Tibial nerve (tissue), 3 donors: ENCODE measurements at regions not wholly inside any gene's neighbourhood (a gene's known extent, or its start where the extent isn't known, plus 50 kb on each side); places are given as distances from the start of the nearest gene placed in this dataset.

Source experiments
- CTCF ChIP-seq, 5 experiments: fragments of 200-600 bp in 3 of 5; fragments of 450-650 bp in 2 of 5; sonication (generic) in 3 of 5; IDR thresholded peaks; one replicate each; pipeline ENCODE4 v1.5.1; 2016 to 2019; ENCODE audit warnings: antibody characterized with exemption in 5 of 5, mild to moderate bottlenecking in 3 of 5, moderate library complexity in 2 of 5
- POLR2A ChIP-seq, 2 donors: fragments of 450-650 bp; IDR thresholded peaks; one replicate each; pipeline ENCODE4 v1.6.1; 2017; ENCODE audit warnings: antibody characterized with exemption in 2 of 2, mild to moderate bottlenecking in 2 of 2, moderate library complexity in 2 of 2

- TF ChIP-seq CTCF (IDR thresholded peaks at IDR 0.05) (no peak), POLR2A (IDR thresholded peaks at IDR 0.05) (no peak)
These were observed 269.4 kb upstream of the NRXN1 start for GRCh38 chr2:51301381-51301780.
